ENCODE measurements at regions not wholly inside any gene's neighbourhood (a gene's known extent, or its start where the extent isn't known, plus 50 kb on each side); places are given as distances from the start of the nearest gene placed in this dataset.

- TF ChIP-seq, protein P1, sequence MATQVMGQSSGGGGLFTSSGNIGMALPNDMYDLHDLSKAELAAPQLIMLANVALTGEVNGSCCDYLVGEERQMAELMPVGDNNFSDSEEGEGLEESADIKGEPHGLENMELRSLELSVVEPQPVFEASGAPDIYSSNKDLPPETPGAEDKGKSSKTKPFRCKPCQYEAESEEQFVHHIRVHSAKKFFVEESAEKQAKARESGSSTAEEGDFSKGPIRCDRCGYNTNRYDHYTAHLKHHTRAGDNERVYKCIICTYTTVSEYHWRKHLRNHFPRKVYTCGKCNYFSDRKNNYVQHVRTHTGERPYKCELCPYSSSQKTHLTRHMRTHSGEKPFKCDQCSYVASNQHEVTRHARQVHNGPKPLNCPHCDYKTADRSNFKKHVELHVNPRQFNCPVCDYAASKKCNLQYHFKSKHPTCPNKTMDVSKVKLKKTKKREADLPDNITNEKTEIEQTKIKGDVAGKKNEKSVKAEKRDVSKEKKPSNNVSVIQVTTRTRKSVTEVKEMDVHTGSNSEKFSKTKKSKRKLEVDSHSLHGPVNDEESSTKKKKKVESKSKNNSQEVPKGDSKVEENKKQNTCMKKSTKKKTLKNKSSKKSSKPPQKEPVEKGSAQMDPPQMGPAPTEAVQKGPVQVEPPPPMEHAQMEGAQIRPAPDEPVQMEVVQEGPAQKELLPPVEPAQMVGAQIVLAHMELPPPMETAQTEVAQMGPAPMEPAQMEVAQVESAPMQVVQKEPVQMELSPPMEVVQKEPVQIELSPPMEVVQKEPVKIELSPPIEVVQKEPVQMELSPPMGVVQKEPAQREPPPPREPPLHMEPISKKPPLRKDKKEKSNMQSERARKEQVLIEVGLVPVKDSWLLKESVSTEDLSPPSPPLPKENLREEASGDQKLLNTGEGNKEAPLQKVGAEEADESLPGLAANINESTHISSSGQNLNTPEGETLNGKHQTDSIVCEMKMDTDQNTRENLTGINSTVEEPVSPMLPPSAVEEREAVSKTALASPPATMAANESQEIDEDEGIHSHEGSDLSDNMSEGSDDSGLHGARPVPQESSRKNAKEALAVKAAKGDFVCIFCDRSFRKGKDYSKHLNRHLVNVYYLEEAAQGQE (IDR thresholded peaks at IDR 0.05; ENCODE audit: insufficient replicate concordance, low read depth), result no peak
- TF ChIP-seq POLR2AphosphoS5 (IDR thresholded peaks at IDR 0.05; ENCODE audit: low read depth), result no peak
- TF ChIP-seq GABPA (IDR thresholded peaks at IDR 0.05; ENCODE audit: low read depth), result no peak
- TF ChIP-seq CTCF (IDR thresholded peaks at IDR 0.05; ENCODE audit: insufficient read depth, low read length), result no peak
- no peak for TF ChIP-seq SPI1 (IDR thresholded peaks at IDR 0.05; ENCODE audit: borderline replicate concordance, low read depth)
- Histone ChIP-seq H3K4me3 (replicated peaks; ENCODE audit: insufficient read depth, low read length) (no peak overlapping the region), H3K27me3 (ENCODE audit: insufficient read depth, poor library complexity, severe bottlenecking) (no peaks in the 10 kb centered on the region), H3K27ac (replicated peaks) (no peak overlapping the region)
- DNase-seq (ENCODE audit: low read depth in 1 of 2, low spot score in 1 of 2), result no peak
These were observed 80.1 kb downstream of the EOMES start for GRCh38 chr3:27641888-27642601.

DNA sequence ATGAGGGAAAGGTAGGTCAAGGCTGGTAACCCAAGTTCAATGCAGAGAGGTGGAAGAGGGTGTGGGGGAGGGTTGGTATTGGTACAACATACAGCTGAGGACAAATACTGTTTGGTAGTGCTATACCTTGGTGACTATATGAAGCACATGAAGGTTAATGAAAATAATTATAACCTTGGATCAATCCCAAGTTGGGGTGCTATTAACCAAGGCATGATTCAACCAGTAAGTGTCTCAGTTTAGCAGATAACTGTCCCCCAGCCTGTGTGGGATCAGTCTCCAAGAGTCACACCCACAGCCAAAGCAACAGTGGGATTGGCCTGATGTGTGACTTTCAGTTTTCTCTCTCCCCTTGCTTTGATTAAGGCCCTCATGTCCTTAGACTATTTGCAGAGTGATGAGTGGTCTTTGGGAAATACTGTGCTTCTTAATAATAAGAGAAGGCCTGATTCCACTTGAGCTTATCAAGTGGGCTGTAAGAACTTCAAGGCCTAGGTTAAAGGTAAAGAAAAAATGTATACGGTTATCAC is 80.8 kb downstream of the EOMES start:
- Histone ChIP-seq H3K27me3 (ENCODE audit: insufficient read depth, poor library complexity, severe bottlenecking) (no peaks in the 10 kb centered on the region), H3K27ac (replicated peaks) (no peak overlapping the region), H3K4me3 (replicated peaks; ENCODE audit: insufficient read depth, low read length) (no peak overlapping the region)
- no peak for DNase-seq (ENCODE audit: low read depth in 1 of 2, low spot score in 1 of 2)
- TF ChIP-seq GABPA (IDR thresholded peaks at IDR 0.05; ENCODE audit: low read depth), result no peak
- no peak for TF ChIP-seq POLR2AphosphoS5 (IDR thresholded peaks at IDR 0.05; ENCODE audit: low read depth)
- no peak for TF ChIP-seq CTCF (IDR thresholded peaks at IDR 0.05; ENCODE audit: insufficient read depth, low read length)
- TF ChIP-seq, protein P1 (IDR thresholded peaks at IDR 0.05; ENCODE audit: insufficient replicate concordance, low read depth), result no peak
- TF ChIP-seq SPI1 (IDR thresholded peaks at IDR 0.05; ENCODE audit: borderline replicate concordance, low read depth), result no peak

DNA sequence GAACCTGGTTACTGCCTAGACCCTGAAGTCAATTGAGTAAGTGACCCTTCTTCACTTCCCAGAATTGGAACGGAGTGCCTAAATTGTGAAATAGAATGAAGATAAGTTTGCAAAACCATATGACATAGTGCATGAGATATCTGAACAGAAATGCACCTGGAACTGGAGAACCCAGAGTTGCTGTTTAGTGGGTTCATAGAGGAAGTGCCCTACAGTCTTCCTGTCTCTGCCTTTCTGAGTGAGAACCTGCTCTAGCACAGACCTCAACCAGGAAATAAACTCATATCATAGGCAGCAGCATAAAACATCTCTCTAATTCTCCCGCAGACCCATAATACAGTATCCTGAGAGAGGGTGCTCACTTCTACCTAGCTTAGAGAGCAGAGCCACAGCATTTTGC is 82.9 kb downstream of the EOMES start:
- Histone ChIP-seq H3K4me3 (replicated peaks; ENCODE audit: insufficient read depth, low read length) (no peak overlapping the region), H3K27ac (replicated peaks) (peak overlapping the region; percentile 69), H3K27me3 (ENCODE audit: insufficient read depth, poor library complexity, severe bottlenecking) (no peaks in the 10 kb centered on the region)
- TF ChIP-seq, protein P1 (IDR thresholded peaks at IDR 0.05; ENCODE audit: insufficient replicate concordance, low read depth), result no peak
- TF ChIP-seq CTCF (IDR thresholded peaks at IDR 0.05; ENCODE audit: insufficient read depth, low read length), result no peak
- TF ChIP-seq POLR2AphosphoS5 (IDR thresholded peaks at IDR 0.05; ENCODE audit: low read depth), result no peak
- peak; percentile 93 for TF ChIP-seq SPI1 (IDR thresholded peaks at IDR 0.05; ENCODE audit: borderline replicate concordance, low read depth)
- TF ChIP-seq GABPA (IDR thresholded peaks at IDR 0.05; ENCODE audit: low read depth), result peak; percentile 81
- DNase-seq (ENCODE audit: low read depth in 1 of 2, low spot score in 1 of 2), result peak; percentile 74
